Left lung (tissue), 4 donors: ENCODE measurements at regions not wholly inside any gene's neighbourhood (a gene's known extent, or its start where the extent isn't known, plus 50 kb on each side); places are given as distances from the start of the nearest gene placed in this dataset.
"Not testable (repeated sequence)": the region's sequence is repeated elsewhere in the genome, so short reads cannot be mapped to it uniquely, and the experiment has no call there.

Experiments used
- ATAC-seq: fragments of 200-7000 bp; cut with Tn5 transposase; one replicate; pipeline ENCODE4 v1.9.1; 2020; ENCODE audit warnings: moderate library complexity
- DNase-seq, 4 donors: peaks; one replicate each; pipeline ENCODE4 v3.0.0-alpha.2; 2013 to 2020
- H3K27ac ChIP-seq, 2 donors: fragments of 200-600 bp; sonication (generic) in 1 of 2; one replicate each; pipeline versions ENCODE4 v1.5.0 to v1.8.0; 2020 to 2021
- H3K27me3 ChIP-seq, 2 donors: fragments of 200-600 bp; sonication (generic) in 1 of 2; one replicate each; pipeline versions ENCODE4 v1.5.0 to v1.8.0; 2020 to 2021
- H3K36me3 ChIP-seq, 2 donors: fragments of 200-600 bp; sonication (generic) in 1 of 2; one replicate each; pipeline versions ENCODE4 v1.5.0 to v1.8.0; 2020 to 2021
- H3K4me1 ChIP-seq, 2 donors: fragments of 200-600 bp; one replicate each; pipeline ENCODE4 v1.8.0; 2021
- H3K4me3 ChIP-seq, 2 donors: fragments of 200-600 bp; sonication (generic) in 1 of 2; one replicate each; pipeline versions ENCODE4 v1.5.0 to v1.8.0; 2020 to 2021; ENCODE audit warnings: mild to moderate bottlenecking in 1 of 2
- H3K9me3 ChIP-seq, 2 donors: fragments of 200-600 bp; sonication (generic) in 1 of 2; one replicate each; pipeline versions ENCODE4 v1.5.0 to v1.8.0; 2020 to 2021
- intact Hi-C, 2 donors: fragments of 100-400 bp; cut with DNase I; formaldehyde crosslinking; loops; one replicate each; pipeline versions ENCODE4 v1.11.2 to v1.14.2; 2022
- TF ChIP-seq, protein P1 (sequence below), 2 donors: fragments of 200-600 bp; sonication (generic) in 1 of 2; IDR thresholded peaks; one replicate each; pipeline versions ENCODE4 v1.5.0 to v1.8.0; 2021; ENCODE audit warnings: antibody characterized with exemption in 2 of 2
- donor health status: DM: no; HTN: yes; CAD: no.
- donor health status: DM: no; HTN: no; CAD: no.

- intact Hi-C loops, H3K4me1 ChIP-seq, ATAC-seq: not testable (repeated sequence)
Observed at GRCh38 chr6:161657-162056, 130.6 kb upstream of the DUSP22 start.

DNA sequence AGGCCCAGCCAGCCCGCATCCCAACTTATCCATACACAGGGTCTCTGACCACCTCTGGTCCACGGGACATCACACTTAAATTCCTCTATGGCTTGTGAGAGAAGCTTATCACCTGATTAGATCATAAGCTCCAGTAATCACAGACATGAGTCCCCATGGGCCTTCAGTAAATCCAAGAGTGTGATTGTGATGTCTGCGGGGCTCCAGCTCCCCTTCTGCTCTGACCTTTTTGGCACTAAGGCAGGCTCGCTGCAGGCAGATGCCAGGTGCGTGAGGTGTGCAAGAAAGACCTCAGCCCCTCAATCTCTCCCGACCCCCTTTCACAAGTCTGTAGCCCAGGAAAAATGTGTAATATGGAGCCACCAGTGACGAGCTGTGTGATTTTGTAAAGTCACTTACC is 127.6 kb upstream of the DUSP22 start:
- Histone ChIP-seq H3K36me3 (no peaks in the 10 kb centered on the region), H3K4me1 (no peaks in the 10 kb centered on the region), H3K27ac (no peak overlapping the region), H3K27me3 (peaks cover 0 to 4% of the 10 kb centered on the region in 2 donors), H3K4me3 (no peak overlapping the region), H3K9me3 (no peaks in the 10 kb centered on the region)
- intact Hi-C loops, result no loop called here
- peak in 1 of 4 donors; percentile 44 for DNase-seq
- TF ChIP-seq, protein P1, sequence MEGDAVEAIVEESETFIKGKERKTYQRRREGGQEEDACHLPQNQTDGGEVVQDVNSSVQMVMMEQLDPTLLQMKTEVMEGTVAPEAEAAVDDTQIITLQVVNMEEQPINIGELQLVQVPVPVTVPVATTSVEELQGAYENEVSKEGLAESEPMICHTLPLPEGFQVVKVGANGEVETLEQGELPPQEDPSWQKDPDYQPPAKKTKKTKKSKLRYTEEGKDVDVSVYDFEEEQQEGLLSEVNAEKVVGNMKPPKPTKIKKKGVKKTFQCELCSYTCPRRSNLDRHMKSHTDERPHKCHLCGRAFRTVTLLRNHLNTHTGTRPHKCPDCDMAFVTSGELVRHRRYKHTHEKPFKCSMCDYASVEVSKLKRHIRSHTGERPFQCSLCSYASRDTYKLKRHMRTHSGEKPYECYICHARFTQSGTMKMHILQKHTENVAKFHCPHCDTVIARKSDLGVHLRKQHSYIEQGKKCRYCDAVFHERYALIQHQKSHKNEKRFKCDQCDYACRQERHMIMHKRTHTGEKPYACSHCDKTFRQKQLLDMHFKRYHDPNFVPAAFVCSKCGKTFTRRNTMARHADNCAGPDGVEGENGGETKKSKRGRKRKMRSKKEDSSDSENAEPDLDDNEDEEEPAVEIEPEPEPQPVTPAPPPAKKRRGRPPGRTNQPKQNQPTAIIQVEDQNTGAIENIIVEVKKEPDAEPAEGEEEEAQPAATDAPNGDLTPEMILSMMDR (IDR thresholded peaks at IDR 0.05), result no peak
- ATAC-seq, result no peak

More at GRCh38 chr6:161657-162056, 130.6 kb upstream of the DUSP22 start:
- not testable (repeated sequence) for H3K27ac ChIP-seq, H3K36me3 ChIP-seq, H3K4me3 ChIP-seq, DNase-seq, H3K9me3 ChIP-seq
- H3K27me3 ChIP-seq, result peaks cover 0 to 12% of the 10 kb centered on the region in 2 donors

DNA sequence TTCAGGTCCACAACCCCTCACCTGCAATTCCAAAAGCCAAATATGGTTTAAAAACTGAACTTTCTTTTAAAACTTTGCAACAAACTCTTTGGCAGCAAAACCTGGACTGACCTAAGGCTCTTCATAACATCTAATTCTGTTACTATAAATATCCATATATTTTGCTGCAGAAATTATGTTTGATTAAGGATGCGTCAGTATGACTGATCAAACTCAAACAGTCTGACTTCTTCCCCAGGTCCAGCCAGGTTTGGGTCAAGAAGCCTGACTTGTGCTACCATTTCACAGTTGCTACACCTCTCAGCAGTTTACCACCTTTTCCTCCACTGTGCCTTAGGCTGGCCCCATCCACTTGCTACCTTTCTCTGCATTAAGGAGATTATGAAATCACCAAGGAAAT is 127.0 kb upstream of the DUSP22 start:
- ATAC-seq, result no peak
- intact Hi-C loops, result no loop called here
- Histone ChIP-seq H3K9me3 (no peaks in the 10 kb centered on the region), H3K27me3 (peaks cover 0 to 4% of the 10 kb centered on the region in 2 donors), H3K4me1 (no peaks in the 10 kb centered on the region), H3K4me3 (no peak overlapping the region), H3K36me3 (no peaks in the 10 kb centered on the region), H3K27ac (no peak overlapping the region)
- DNase-seq, result no peak
- TF ChIP-seq, protein P1 (IDR thresholded peaks at IDR 0.05), result no peak

DNA sequence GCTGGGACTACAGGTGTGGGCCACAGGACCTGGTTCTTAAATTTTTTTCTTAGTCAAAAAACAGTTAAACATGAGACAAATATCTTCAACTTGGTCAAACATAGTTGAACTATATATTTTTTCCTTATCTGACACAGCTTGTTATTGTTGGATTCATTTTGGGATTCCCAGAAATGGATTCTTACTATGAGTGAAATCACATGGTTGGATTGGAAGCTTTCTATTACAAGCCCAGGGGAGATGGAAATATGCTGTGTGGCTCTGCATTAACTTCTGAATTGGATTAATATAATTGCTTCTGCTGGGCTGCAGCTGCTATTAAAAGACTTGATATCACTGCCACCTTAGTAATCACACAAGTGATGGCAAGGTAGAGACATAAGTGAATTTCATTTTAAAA is 126.4 kb upstream of the DUSP22 start:
- no peaks in the 10 kb centered on the region for H3K9me3 ChIP-seq
- H3K4me1 ChIP-seq, result no peaks in the 10 kb centered on the region
- ATAC-seq (no peak), DNase-seq (no peak)
- no peak overlapping the region for H3K27ac ChIP-seq
- intact Hi-C loops, result no loop called here
- peaks cover 0 to 4% of the 10 kb centered on the region in 2 donors for H3K27me3 ChIP-seq
- TF ChIP-seq, protein P1 (IDR thresholded peaks at IDR 0.05), result no peak
- H3K36me3 ChIP-seq, result no peaks in the 10 kb centered on the region
- no peak overlapping the region for H3K4me3 ChIP-seq

DNA sequence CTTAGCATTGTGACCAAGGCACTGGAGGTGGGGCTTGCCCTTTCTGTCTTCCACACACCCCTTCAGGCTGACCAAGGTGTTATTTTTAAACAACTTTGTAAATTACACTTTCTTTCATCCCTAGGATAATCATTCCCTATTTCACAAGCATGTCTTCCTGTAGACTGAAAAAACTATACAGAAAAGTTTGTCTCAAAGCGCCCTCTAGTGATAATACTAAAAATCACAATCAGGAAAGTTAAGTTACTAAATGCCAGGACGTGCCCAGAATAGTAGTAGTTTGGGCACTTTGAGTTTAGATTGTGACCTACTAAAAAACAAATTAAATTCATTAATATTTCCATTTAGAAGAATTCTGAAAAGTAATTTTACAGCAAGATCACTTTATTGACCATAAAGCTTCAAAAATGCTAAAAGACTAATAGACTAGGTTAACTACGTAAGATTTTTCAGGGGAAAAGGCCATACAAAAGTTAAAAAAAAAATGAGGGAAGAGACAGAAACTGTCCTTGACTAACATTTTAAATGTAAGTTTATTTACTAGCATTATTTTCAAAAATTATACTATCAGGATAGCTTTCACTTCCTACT is 123.3 kb upstream of the DUSP22 start:
- peaks cover 0 to 4% of the 10 kb centered on the region in 2 donors for H3K27me3 ChIP-seq
- ATAC-seq (peak; percentile 75), DNase-seq (peak in 2 of 4 donors; percentile 41 to 46)
- no peak overlapping the region for H3K27ac ChIP-seq
- TF ChIP-seq, protein P1 (IDR thresholded peaks at IDR 0.05), result peak; percentile 35 to 51
- no peak overlapping the region for H3K4me3 ChIP-seq
- no peaks in the 10 kb centered on the region for H3K36me3 ChIP-seq
- no peaks in the 10 kb centered on the region for H3K9me3 ChIP-seq
- intact Hi-C loops, result no loop called here
- no peaks in the 10 kb centered on the region for H3K4me1 ChIP-seq

- Histone ChIP-seq H3K36me3 (no peaks in the 10 kb centered on the region), H3K4me1 (no peaks in the 10 kb centered on the region), H3K9me3 (peaks cover 0 to 2% of the 10 kb centered on the region in 2 donors), H3K27me3 (peaks cover 0 to 3% of the 10 kb centered on the region in 2 donors), H3K4me3 (no peak overlapping the region), H3K27ac (no peak overlapping the region)
- no peak for DNase-seq
- TF ChIP-seq, protein P1 (IDR thresholded peaks at IDR 0.05), result no peak
- intact Hi-C loops, result no loop called here
- ATAC-seq, result no peak
Observed at GRCh38 chr6:174036-174435, 118.3 kb upstream of the DUSP22 start.
